HCT116 (cell line): ENCODE measurements at regions not wholly inside any gene's neighbourhood (a gene's known extent, or its start where the extent isn't known, plus 50 kb on each side); places are given as distances from the start of the nearest gene placed in this dataset.

Source experiments
- ATAC-seq: fragments of 200-7000 bp; cut with Tn5 transposase; 2 replicates; pipeline ENCODE4 v1.9.1; 2020; ENCODE audit warnings: mild to moderate bottlenecking, moderate library complexity
- BruUV-seq: library from RNA; stranded (reverse); fragments of 400-500 nt; replicated peaks from 2 replicates; lab custom pipeline; 2021; lab: Mats Ljungman, UMichigan
- CTCF ChIA-PET: fragments of 300-600 bp; sonication (Branson Sonifier 250); formaldehyde crosslinking; loops from one replicate; lab custom pipeline; 2021; ENCODE audit warnings: antibody characterized with exemption; lab: Charles Lee
- POLR2A ChIA-PET: fragments of 300-600, 350-600 bp; sonication (Branson Sonifier 250); formaldehyde crosslinking; loops from one replicate; lab custom pipeline; 2021; ENCODE audit warnings: antibody characterized with exemption; lab: Charles Lee
- RAD21 ChIA-PET, 2 experiments: fragments of 300-600 bp; sonication (Branson Sonifier 250); formaldehyde crosslinking; loops; one replicate each; lab custom pipeline; 2023; ENCODE audit warnings: low total read pairs in 2 of 2; ENCODE audit not compliant: uncharacterized antibody in 2 of 2, unreplicated experiment in 2 of 2, low non-redundant PET in 1 of 2; lab: Charles Lee
- DNase-seq: peaks from one replicate; pipeline ENCODE4 v3.0.0-alpha.2; 2010; ENCODE audit warnings: low read depth, low spot score
- H2AFZ ChIP-seq: fragments of 200-600 bp; shearing (Covaris generic), sonication (generic); 2 replicates; pipeline ENCODE4 v1.6.1; 2017; ENCODE audit warnings: low read depth, mixed run types, mixed read lengths, antibody characterized with exemption, low read length; ENCODE audit not compliant: poor library complexity, severe bottlenecking
- H3K27ac ChIP-seq: 2 replicates; pipeline ENCODE4 v1.5.1; 2012; ENCODE audit warnings: low read depth, low read length
- H3K27me3 ChIP-seq: fragments of 200-600 bp; sonication (generic); 2 replicates; pipeline ENCODE4 v1.6.1; 2016; ENCODE audit warnings: mixed run types, low read length, mixed read lengths; ENCODE audit not compliant: insufficient read depth
- H3K36me3 ChIP-seq, 2 experiments: fragments of 200-500 bp in 1 of 2; fragments of 200-600 bp in 1 of 2; sonication (Bioruptor generic) in 1 of 2; sonication (generic) in 1 of 2; 2 replicates each; pipeline versions ENCODE4 v1.5.1 to v1.6.1; 2014 to 2016; ENCODE audit warnings: low read length in 2 of 2, inconsistent platforms in 1 of 2, mixed read lengths in 1 of 2, mixed run types in 1 of 2; ENCODE audit not compliant: insufficient read depth in 2 of 2, control insufficient read depth in 1 of 2
- H3K4me1 ChIP-seq, 2 experiments: fragments of 200-600 bp in 1 of 2; sonication (generic) in 1 of 2; 2 replicates each; pipeline versions ENCODE4 v1.5.1 to v1.6.1; 2012 to 2017; ENCODE audit warnings: low read length in 2 of 2, inconsistent platforms in 1 of 2, mild to moderate bottlenecking in 1 of 2, mixed read lengths in 1 of 2, mixed run types in 1 of 2, moderate library complexity in 1 of 2; ENCODE audit not compliant: insufficient read depth in 2 of 2, control insufficient read depth in 1 of 2
- H3K4me2 ChIP-seq: fragments of 200-600 bp; sonication (generic); 2 replicates; pipeline ENCODE4 v1.6.1; 2017; ENCODE audit warnings: mixed run types, low read length, mixed read lengths
- H3K4me3 ChIP-seq, 2 experiments: fragments of 200-600 bp in 1 of 2; sonication (generic) in 1 of 2; replicated peaks in 1 of 2; 2 replicates each; pipeline ENCODE4 v1.5.1; 2011 to 2016; ENCODE audit warnings: low read length in 2 of 2, control low read depth in 1 of 2, low read depth in 1 of 2, mild to moderate bottlenecking in 1 of 2, mixed read lengths in 1 of 2, mixed run types in 1 of 2
- H3K79me2 ChIP-seq: fragments of 200-600 bp; sonication (generic); 2 replicates; pipeline ENCODE4 v1.6.1; 2017; ENCODE audit warnings: mild to moderate bottlenecking, mixed run types, low read length, moderate library complexity, mixed read lengths; ENCODE audit not compliant: insufficient read depth
- H3K9ac ChIP-seq: fragments of 200-600 bp; sonication (generic); 2 replicates; pipeline ENCODE4 v1.6.1; 2016; ENCODE audit warnings: low read length, mixed read lengths
- H3K9me2 ChIP-seq: fragments of 200-600 bp; sonication (generic), shearing (Covaris generic); 2 replicates; pipeline ENCODE4 v1.6.1; 2017; ENCODE audit warnings: mixed run types, mild to moderate bottlenecking, moderate library complexity; ENCODE audit not compliant: insufficient read depth
- H3K9me3 ChIP-seq, 2 experiments: fragments of 200-500 bp in 1 of 2; fragments of 200-600 bp in 1 of 2; sonication (Bioruptor generic) in 1 of 2; sonication (generic) in 1 of 2; 2 replicates each; pipeline ENCODE4 v1.6.1; 2014 to 2017; ENCODE audit warnings: low read length in 2 of 2, mixed read lengths in 2 of 2, inconsistent platforms in 1 of 2, low read depth in 1 of 2, mild to moderate bottlenecking in 1 of 2, mixed run types in 1 of 2, moderate library complexity in 1 of 2; ENCODE audit not compliant: control insufficient read depth in 1 of 2, insufficient read depth in 1 of 2
- H4K20me1 ChIP-seq: fragments of 200-600 bp; sonication (generic), shearing (Covaris generic); 2 replicates; pipeline ENCODE4 v1.6.1; 2017; ENCODE audit warnings: mixed run types, mild to moderate bottlenecking, moderate library complexity; ENCODE audit not compliant: insufficient read depth
- ATF3 ChIP-seq: IDR thresholded peaks from 2 replicates; pipeline ENCODE4 v1.6.1; 2012
- CBX3 ChIP-seq: IDR thresholded peaks from 2 replicates; pipeline ENCODE4 v1.6.1; 2012; ENCODE audit warnings: low read depth
- ELF1 ChIP-seq: IDR thresholded peaks from 2 replicates; pipeline ENCODE4 v1.6.1; 2012; ENCODE audit warnings: low read depth, borderline replicate concordance
- EZH2 ChIP-seq: fragments of 200-600 bp; sonication (generic); IDR thresholded peaks from 2 replicates; pipeline ENCODE4 v1.6.1; 2017; ENCODE audit warnings: antibody characterized with exemption, mixed run types
- EZH2phosphoT487 ChIP-seq: fragments of 200-600 bp; IDR thresholded peaks from 2 replicates; pipeline ENCODE4 v1.6.1; 2018; ENCODE audit warnings: antibody characterized with exemption, borderline replicate concordance
- FOSL1 ChIP-seq: IDR thresholded peaks from 2 replicates; pipeline ENCODE4 v1.6.1; 2012; ENCODE audit warnings: low read depth
- MAX ChIP-seq: IDR thresholded peaks from 2 replicates; pipeline ENCODE4 v1.6.1; 2012
- POLR2AphosphoS5 ChIP-seq: IDR thresholded peaks from 2 replicates; pipeline ENCODE4 v1.6.1; 2011; ENCODE audit warnings: mild to moderate bottlenecking, low read depth, low read length, moderate library complexity
- RAD21 ChIP-seq: IDR thresholded peaks from 2 replicates; pipeline ENCODE4 v1.6.1; 2012; ENCODE audit warnings: low read depth, mild to moderate bottlenecking
- SP1 ChIP-seq: IDR thresholded peaks from 2 replicates; pipeline ENCODE4 v1.6.1; 2012; ENCODE audit warnings: low read depth
- SRF ChIP-seq: IDR thresholded peaks from 2 replicates; pipeline ENCODE4 v1.6.1; 2012; ENCODE audit warnings: low read depth
- intact Hi-C: fragments of 100-400 bp; cut with micrococcal nuclease; formaldehyde crosslinking; loops from 2 replicates; pipeline ENCODE4 v1.10.0; 2022

GRCh38 chr3:69554576-69554975 lies 168.7 kb upstream of the FRMD4B start:
- H3K9ac ChIP-seq: no peak overlapping the region
- H3K79me2 ChIP-seq: no peaks in the 10 kb centered on the region
- BruUV-seq: no TSS peak
- DNase-seq (no peak), ATAC-seq (no peak)
- intact Hi-C loops: no loop called here
- H3K27me3 ChIP-seq: no peaks in the 10 kb centered on the region
- H4K20me1 ChIP-seq: no peaks in the 10 kb centered on the region
- RAD21 ChIA-PET: no interaction called here
- H3K9me3 ChIP-seq: no peaks in the 10 kb centered on the region
- H3K4me3 ChIP-seq: no peak overlapping the region
- H3K9me2 ChIP-seq: no peaks in the 10 kb centered on the region
- POLR2A ChIA-PET: no interaction called here
- no peak overlapping the region for H3K4me2 ChIP-seq
- H3K27ac ChIP-seq: no peak overlapping the region
- CTCF ChIA-PET: no interaction called here
- no peak overlapping the region for H2AFZ ChIP-seq
- H3K4me1 ChIP-seq: no peaks in the 10 kb centered on the region
- TF ChIP-seq MAX (no peak), SP1 (no peak), SRF (no peak), POLR2AphosphoS5 (no peak), EZH2phosphoT487 (no peak), RAD21 (no peak), FOSL1 (no peak)
- TF ChIP-seq, all 23 proteins: peak for 0
- no peaks in the 10 kb centered on the region for H3K36me3 ChIP-seq

- no peak for ATAC-seq
- RAD21 ChIA-PET: no interaction called here
- Histone ChIP-seq H3K27ac (no peak overlapping the region), H3K36me3 (no peaks in the 10 kb centered on the region), H3K27me3 (no peaks in the 10 kb centered on the region), H4K20me1 (no peaks in the 10 kb centered on the region), H3K9ac (no peak overlapping the region), H3K4me3 (no peak overlapping the region), H3K9me3 (no peaks in the 10 kb centered on the region), H3K79me2 (no peaks in the 10 kb centered on the region), H3K4me1 (no peaks in the 10 kb centered on the region), H3K4me2 (no peak overlapping the region), H3K9me2 (no peaks in the 10 kb centered on the region), H2AFZ (no peak overlapping the region)
- TF ChIP-seq EZH2 (no peak), CBX3 (no peak), ATF3 (no peak), ELF1 (no peak), SP1 (no peak), EZH2phosphoT487 (no peak), RAD21 (no peak)
- no TSS peak for BruUV-seq
- intact Hi-C loops: no loop called here
- POLR2A ChIA-PET: no interaction called here
- DNase-seq: no peak
- CTCF ChIA-PET: no interaction called here
These were observed 168.0 kb upstream of the FRMD4B start for GRCh38 chr3:69553888-69554287.
